CD14-positive monocyte (primary cell): ENCODE measurements at regions not wholly inside any gene's neighbourhood (a gene's known extent, or its start where the extent isn't known, plus 50 kb on each side); places are given as distances from the start of the nearest gene placed in this dataset.

Source experiments
- DNase-seq, 3 donors: peaks; one replicate each; pipeline ENCODE4 v3.0.0-alpha.2; 2011 to 2022
- H2AFZ ChIP-seq: 2 replicates; pipeline ENCODE4 v1.6.0; 2012; ENCODE audit warnings: mild to moderate bottlenecking, low read depth, low read length, inconsistent platforms; ENCODE audit not compliant: insufficient read depth, poor library complexity, severe bottlenecking
- H3K27ac ChIP-seq, 2 donors: 1 replicate in 1 of 2; 2 replicates in 1 of 2; pipeline ENCODE4 v1.5.1; 2012 to 2013; ENCODE audit warnings: low read length in 2 of 2, control low read depth in 1 of 2, inconsistent platforms in 1 of 2, low read depth in 1 of 2, mild to moderate bottlenecking in 1 of 2
- H3K27me3 ChIP-seq, 2 donors: one replicate each; pipeline versions ENCODE4 v1.6.0 to v1.6.1; 2011 to 2013; ENCODE audit warnings: low read length in 2 of 2; ENCODE audit not compliant: control insufficient read depth in 2 of 2, insufficient read depth in 2 of 2
- H3K36me3 ChIP-seq, 2 donors: replicated peaks in 1 of 2; 1 replicate in 1 of 2; 2 replicates in 1 of 2; pipeline versions ENCODE4 v1.5.1 to v1.6.1; 2012 to 2013; ENCODE audit warnings: low read length in 2 of 2, control low read depth in 1 of 2, inconsistent platforms in 1 of 2, mild to moderate bottlenecking in 1 of 2; ENCODE audit not compliant: insufficient read depth in 2 of 2, control insufficient read depth in 1 of 2
- H3K4me1 ChIP-seq, 2 donors: 1 replicate in 1 of 2; 2 replicates in 1 of 2; pipeline versions ENCODE4 v1.5.1 to v1.6.1; 2012 to 2013; ENCODE audit warnings: low read length in 2 of 2, control low read depth in 1 of 2, inconsistent platforms in 1 of 2, mild to moderate bottlenecking in 1 of 2, moderate library complexity in 1 of 2; ENCODE audit not compliant: insufficient read depth in 2 of 2, control insufficient read depth in 1 of 2
- H3K4me2 ChIP-seq: replicated peaks from 2 replicates; pipeline ENCODE3; 2012; ENCODE audit warnings: low read length, moderate library complexity, mild to moderate bottlenecking; ENCODE audit not compliant: poor library complexity, severe bottlenecking; ENCODE audit errors: extremely low read depth
- H3K4me3 ChIP-seq, 3 experiments: fragments of 200-600 bp in 1 of 3; sonication (generic) in 1 of 3; replicated peaks in 1 of 3; 1 replicate in 2 of 3; 2 replicates in 1 of 3; pipeline ENCODE4 v1.5.1; 2011 to 2013; ENCODE audit warnings: low read length in 3 of 3, mild to moderate bottlenecking in 3 of 3, control low read depth in 2 of 3, low read depth in 2 of 3, inconsistent platforms in 1 of 3, moderate library complexity in 1 of 3
- H3K79me2 ChIP-seq: 2 replicates; pipeline ENCODE4 v1.6.0; 2012; ENCODE audit warnings: mild to moderate bottlenecking, control low read depth, inconsistent platforms, low read length, moderate library complexity; ENCODE audit not compliant: insufficient read depth
- H3K9ac ChIP-seq: 2 replicates; pipeline ENCODE4 v1.6.0; 2017; ENCODE audit warnings: low read length, mild to moderate bottlenecking; ENCODE audit not compliant: insufficient read depth, poor library complexity, severe bottlenecking
- H3K9me3 ChIP-seq, 2 donors: replicated peaks in 1 of 2; 1 replicate in 1 of 2; 2 replicates in 1 of 2; pipeline versions ENCODE4 v1.5.1 to v1.6.1; 2012 to 2013; ENCODE audit warnings: low read length in 2 of 2, control low read depth in 1 of 2; ENCODE audit not compliant: control insufficient read depth in 1 of 2, insufficient read depth in 1 of 2
- H4K20me1 ChIP-seq: 2 replicates; pipeline ENCODE4 v1.6.0; 2012; ENCODE audit warnings: mild to moderate bottlenecking, low read length, control low read depth, moderate library complexity; ENCODE audit not compliant: insufficient read depth
- H3K27ac Mint-ChIP-seq, 7 donors: one replicate each; pipeline ENCODE4 v1.8.0; 2020; ENCODE audit warnings: mild to moderate bottlenecking in 7 of 7, mixed read lengths in 7 of 7, moderate library complexity in 6 of 7, inconsistent platforms in 2 of 7
- H3K27me3 Mint-ChIP-seq, 3 donors: one replicate each; pipeline ENCODE4 v1.8.0; 2021 to 2022; ENCODE audit warnings: low read depth in 3 of 3, mild to moderate bottlenecking in 3 of 3, mixed read lengths in 3 of 3, moderate library complexity in 3 of 3, inconsistent platforms in 1 of 3
- H3K36me3 Mint-ChIP-seq, 2 donors: one replicate each; pipeline ENCODE4 v1.8.0; 2020; ENCODE audit warnings: mixed read lengths in 2 of 2, inconsistent platforms in 1 of 2, mild to moderate bottlenecking in 1 of 2
- H3K4me1 Mint-ChIP-seq: one replicate; pipeline ENCODE4 v1.8.0; 2020; ENCODE audit warnings: mild to moderate bottlenecking, mixed read lengths
- H3K4me3 Mint-ChIP-seq, 2 donors: one replicate each; pipeline ENCODE4 v1.8.0; 2020; ENCODE audit warnings: mild to moderate bottlenecking in 2 of 2, mixed read lengths in 2 of 2, moderate library complexity in 1 of 2
- H3K9me3 Mint-ChIP-seq, 7 donors: one replicate each; pipeline ENCODE4 v1.8.0; 2020 to 2022; ENCODE audit warnings: mixed read lengths in 7 of 7, mild to moderate bottlenecking in 6 of 7, moderate library complexity in 6 of 7, inconsistent platforms in 2 of 7
- WGBS: methylation state at CpG from one replicate; pipeline ENCODE4 v1.1.5; 2013; ENCODE audit warnings: missing lambda C conversion rate; ENCODE audit not compliant: insufficient coverage; 5-methylcytosine and 5-hydroxymethylcytosine counted together
- intact Hi-C, 2 donors: fragments of 100-400 bp; cut with micrococcal nuclease; formaldehyde crosslinking; loops; one replicate each; pipeline versions ENCODE4 v1.15.0 to v1.15.1; 2023
- TF ChIP-seq, protein P1 (sequence below): fragments of 200-600 bp; IDR thresholded peaks from one replicate; pipeline ENCODE4 v1.8.0; 2022; ENCODE audit warnings: antibody characterized with exemption, mild to moderate bottlenecking

DNA sequence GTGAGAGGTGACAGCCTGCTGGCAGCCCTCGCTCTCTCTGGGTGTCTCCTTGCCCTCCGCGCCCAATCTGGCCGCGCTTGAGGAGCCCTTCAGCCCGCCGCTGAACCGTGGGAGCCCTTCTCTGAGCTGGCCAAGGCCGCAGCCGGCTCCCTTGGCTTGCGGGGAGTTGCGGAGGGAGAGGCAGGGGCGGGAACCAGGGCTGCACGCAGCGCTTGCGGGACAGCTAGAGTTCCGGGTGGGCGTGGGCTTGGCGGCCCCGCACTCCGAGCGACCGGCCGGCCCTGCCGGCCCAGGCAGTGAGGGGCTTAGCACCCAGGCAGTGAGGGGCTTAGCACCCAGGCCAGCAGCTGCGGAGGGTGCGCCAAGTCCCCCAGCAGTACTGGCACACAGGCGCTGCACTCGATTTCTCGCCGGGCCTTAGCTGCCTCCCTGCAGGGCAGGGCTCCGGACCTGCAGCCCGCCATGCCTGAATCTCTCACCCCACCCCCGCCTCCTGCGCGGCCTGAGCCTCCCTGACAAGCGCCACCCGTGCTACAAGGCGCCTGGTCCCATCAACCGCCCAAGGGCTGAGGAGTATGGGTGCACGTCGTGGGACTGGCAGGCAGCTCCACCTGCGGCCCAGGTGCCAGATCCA, 1526.1 kb downstream of the FAM181B start:
- Histone ChIP-seq H3K36me3 (no peaks in the 10 kb centered on the region), H4K20me1 (no peaks in the 10 kb centered on the region), H3K4me1 (no peaks in the 10 kb centered on the region), H3K9ac (no peak overlapping the region), H3K4me2 (no peak overlapping the region), H3K9me3 (peaks cover 0 to 11% of the 10 kb centered on the region in 2 donors), H3K27me3 (no peaks in the 10 kb centered on the region), H3K27ac (no peak overlapping the region), H3K4me3 (no peak overlapping the region), H3K79me2 (no peaks in the 10 kb centered on the region), H2AFZ (no peak overlapping the region)
- no peak overlapping the region for H3K27ac Mint-ChIP-seq
- no peak overlapping the region for H3K4me3 Mint-ChIP-seq
- H3K27me3 Mint-ChIP-seq: no peaks in the 10 kb centered on the region
- H3K9me3 Mint-ChIP-seq: peaks cover 0 to 17% (median 5%) of the 10 kb centered on the region in 7 donors
- H3K36me3 Mint-ChIP-seq: no peaks in the 10 kb centered on the region
- intact Hi-C loops: no loop called here
- H3K4me1 Mint-ChIP-seq: no peaks in the 10 kb centered on the region
- DNase-seq: no peak
- WGBS: 95% methylated on average over 40 of the region's 43 CpGs
- TF ChIP-seq, protein P1, sequence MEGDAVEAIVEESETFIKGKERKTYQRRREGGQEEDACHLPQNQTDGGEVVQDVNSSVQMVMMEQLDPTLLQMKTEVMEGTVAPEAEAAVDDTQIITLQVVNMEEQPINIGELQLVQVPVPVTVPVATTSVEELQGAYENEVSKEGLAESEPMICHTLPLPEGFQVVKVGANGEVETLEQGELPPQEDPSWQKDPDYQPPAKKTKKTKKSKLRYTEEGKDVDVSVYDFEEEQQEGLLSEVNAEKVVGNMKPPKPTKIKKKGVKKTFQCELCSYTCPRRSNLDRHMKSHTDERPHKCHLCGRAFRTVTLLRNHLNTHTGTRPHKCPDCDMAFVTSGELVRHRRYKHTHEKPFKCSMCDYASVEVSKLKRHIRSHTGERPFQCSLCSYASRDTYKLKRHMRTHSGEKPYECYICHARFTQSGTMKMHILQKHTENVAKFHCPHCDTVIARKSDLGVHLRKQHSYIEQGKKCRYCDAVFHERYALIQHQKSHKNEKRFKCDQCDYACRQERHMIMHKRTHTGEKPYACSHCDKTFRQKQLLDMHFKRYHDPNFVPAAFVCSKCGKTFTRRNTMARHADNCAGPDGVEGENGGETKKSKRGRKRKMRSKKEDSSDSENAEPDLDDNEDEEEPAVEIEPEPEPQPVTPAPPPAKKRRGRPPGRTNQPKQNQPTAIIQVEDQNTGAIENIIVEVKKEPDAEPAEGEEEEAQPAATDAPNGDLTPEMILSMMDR: no peak

DNA sequence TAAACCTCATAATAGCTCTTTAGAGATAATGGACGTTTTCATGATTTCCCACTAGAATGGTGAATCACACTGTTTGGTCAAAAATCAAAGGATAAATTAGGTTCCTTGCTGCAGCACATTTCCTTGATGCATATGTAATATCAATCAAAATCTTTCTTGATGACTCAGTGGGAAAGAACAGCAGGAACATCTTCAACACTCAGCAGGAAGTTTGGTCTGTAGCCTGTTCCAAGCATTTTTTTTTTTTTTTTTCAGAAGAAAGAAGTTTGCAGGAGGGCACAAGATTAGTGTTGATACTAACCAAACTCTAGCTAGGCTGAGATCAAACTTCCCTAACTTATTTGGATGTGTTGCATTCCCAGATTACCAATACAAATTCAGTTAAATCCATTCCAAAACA, 1529.8 kb downstream of the FAM181B start:
- TF ChIP-seq, protein P1: no peak
- H3K36me3 Mint-ChIP-seq: no peaks in the 10 kb centered on the region
- H4K20me1 ChIP-seq: no peaks in the 10 kb centered on the region
- H3K27me3 Mint-ChIP-seq: no peaks in the 10 kb centered on the region
- no peak overlapping the region for H3K27ac ChIP-seq
- H3K9ac ChIP-seq: no peak overlapping the region
- 60% methylated on average over 1 of the region's 1 CpG for WGBS
- no peaks in the 10 kb centered on the region for H3K36me3 ChIP-seq
- H3K4me3 Mint-ChIP-seq: no peak overlapping the region
- H3K79me2 ChIP-seq: no peaks in the 10 kb centered on the region
- peaks cover 14 to 16% of the 10 kb centered on the region in 2 donors for H3K9me3 ChIP-seq
- peaks cover 2 to 17% (median 9%) of the 10 kb centered on the region in 7 donors for H3K9me3 Mint-ChIP-seq
- intact Hi-C loops: no loop called here
- H3K27me3 ChIP-seq: no peaks in the 10 kb centered on the region
- no peak overlapping the region for H2AFZ ChIP-seq
- no peak overlapping the region for H3K4me3 ChIP-seq
- H3K4me1 ChIP-seq: no peaks in the 10 kb centered on the region
- no peak for DNase-seq
- H3K27ac Mint-ChIP-seq: no peak overlapping the region
- H3K4me1 Mint-ChIP-seq: no peaks in the 10 kb centered on the region
- no peak overlapping the region for H3K4me2 ChIP-seq
